HG03342 (cell line): ENCODE measurements at regions not wholly inside any gene's neighbourhood (a gene's known extent, or its start where the extent isn't known, plus 50 kb on each side); places are given as distances from the start of the nearest gene placed in this dataset.

ENCODE experiments used
- ATAC-seq: cut with Tn5 transposase; IDR thresholded peaks from one replicate; pipeline ENCODE4 v1.9.1; 2021; ENCODE audit warnings: mild to moderate bottlenecking, moderate library complexity; ENCODE audit not compliant: unreplicated experiment

DNA sequence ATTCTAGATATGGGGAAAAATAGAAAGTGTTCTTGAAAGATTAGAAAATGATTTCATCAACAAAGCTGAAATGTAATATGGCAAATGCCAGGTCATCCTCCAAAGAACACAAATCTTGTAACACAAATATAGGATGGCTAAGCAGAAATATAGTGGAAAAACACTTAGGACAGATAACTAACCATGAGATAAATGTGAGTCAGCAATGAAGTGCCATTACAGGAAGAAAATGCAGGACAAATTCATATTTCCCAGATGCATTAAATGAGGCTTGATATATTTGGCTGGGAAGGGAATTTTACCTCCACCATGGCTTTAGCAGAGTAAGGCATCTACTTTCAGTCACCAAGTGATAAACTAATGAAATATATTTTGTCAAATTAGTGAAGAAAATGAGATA is 92.8 kb upstream of the SEMA6D start:
- ATAC-seq: no peak

- no peak for ATAC-seq
Measured at GRCh38 chr15:47639042-47639441, 78.3 kb upstream of the SEMA6D start.

- ATAC-seq: no peak
Measured at GRCh38 chr15:47640079-47640478, 77.2 kb upstream of the SEMA6D start.

- ATAC-seq: no peak
Measured at GRCh38 chr15:47640901-47641300, 76.4 kb upstream of the SEMA6D start.

DNA sequence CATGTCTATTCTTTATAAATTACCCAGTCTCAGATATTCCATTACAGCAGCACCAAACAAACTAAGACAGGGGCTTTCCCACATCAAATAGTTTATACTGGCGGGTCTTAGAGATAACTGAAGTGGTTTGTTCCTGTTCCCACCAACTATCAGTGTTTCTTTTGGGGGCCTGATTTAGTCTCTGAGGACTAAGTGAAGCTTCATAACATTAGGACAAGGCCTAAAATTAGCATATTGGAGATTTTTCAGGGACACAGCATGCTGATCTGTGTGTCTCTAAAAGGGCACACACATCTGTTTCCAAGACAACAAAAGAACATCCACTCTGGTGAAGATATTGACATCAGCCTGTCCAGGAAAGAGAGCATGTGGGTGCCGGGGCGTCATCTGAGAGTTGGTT is 72.6 kb upstream of the SEMA6D start:
- no peak for ATAC-seq

DNA sequence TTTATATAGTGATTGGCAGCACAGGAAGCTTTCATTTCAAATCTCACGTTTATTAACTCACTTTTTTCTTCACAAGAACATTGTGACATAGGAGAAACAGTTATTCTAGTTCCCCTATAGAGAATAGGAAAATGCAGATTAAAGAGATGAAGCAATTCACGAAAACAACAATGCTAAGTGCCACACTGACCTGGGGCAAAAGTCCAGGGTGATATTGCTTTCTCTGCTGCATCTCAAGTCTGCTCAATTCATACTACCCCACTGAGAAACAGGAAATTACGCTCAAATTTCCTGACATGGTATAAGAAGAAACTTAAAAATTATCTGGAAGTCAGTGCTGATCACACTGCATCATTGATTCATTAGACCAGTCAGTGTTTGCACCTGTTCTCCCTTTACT is 66.7 kb upstream of the SEMA6D start:
- ATAC-seq: no peak

DNA sequence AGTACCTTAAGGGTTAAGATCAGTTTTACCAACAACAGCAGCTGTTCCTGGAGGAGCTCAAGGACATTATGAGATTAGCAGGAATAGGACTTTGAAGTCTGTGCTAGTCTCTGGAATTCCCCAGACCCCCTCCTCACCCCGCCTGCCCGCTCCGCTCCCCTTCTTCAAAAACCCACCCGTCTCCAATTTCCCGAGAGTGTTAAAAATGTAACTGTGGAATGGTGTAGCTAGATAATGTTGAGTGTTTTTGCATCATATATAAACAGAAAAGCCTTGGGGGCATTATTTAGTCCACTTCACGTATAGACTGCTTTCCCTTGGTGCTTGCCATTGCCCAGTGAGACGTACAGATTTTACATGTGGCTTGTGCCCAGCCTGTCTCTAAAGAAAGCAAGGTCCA is 65.0 kb upstream of the SEMA6D start:
- ATAC-seq: no peak

GRCh38 chr15:47652844-47653243 is 64.5 kb upstream of the SEMA6D start:
- no peak for ATAC-seq

DNA sequence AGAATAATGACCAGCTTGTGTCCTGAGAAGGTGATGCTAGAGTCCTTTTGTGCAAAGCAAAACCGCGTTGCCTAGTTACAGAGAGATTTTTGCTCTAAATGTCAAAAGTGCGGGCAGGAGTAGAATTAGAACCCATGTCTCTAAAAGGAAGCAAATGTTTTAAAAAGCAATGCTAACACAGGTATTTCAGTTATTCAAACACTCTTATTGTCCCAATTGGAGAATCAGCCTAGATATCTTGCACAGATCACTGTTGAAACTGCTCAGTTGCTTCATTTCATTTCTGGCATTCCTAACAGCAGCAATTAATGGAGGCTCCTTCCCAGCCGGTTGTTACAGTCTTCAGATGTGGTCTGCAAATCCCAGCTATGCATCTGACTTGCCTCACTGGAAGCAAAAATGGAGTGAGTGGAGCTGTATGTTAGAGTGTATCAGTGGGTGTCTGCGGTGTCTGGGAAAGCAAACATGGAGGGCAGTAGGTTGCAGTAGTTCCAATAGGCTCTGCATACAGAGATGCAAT is 55.6 kb upstream of the SEMA6D start:
- no peak for ATAC-seq

- no peak for ATAC-seq
Measured at GRCh38 chr15:47663101-47663500, 54.2 kb upstream of the SEMA6D start.
